Rectal smooth muscle tissue (tissue), 1 donor: ENCODE measurements at regions not wholly inside any gene's neighbourhood (a gene's known extent, or its start where the extent isn't known, plus 50 kb on each side); places are given as distances from the start of the nearest gene placed in this dataset.

Experiments used
- H3K27ac ChIP-seq: one replicate; pipeline ENCODE4 v1.7.0; 2013; ENCODE audit warnings: low read depth, low read length, inconsistent platforms
- H3K27me3 ChIP-seq: one replicate; pipeline ENCODE4 v1.7.0; 2013; ENCODE audit warnings: low read length; ENCODE audit not compliant: control insufficient read depth, insufficient read depth
- H3K36me3 ChIP-seq: one replicate; pipeline ENCODE4 v1.7.0; 2013; ENCODE audit warnings: low read length; ENCODE audit not compliant: control insufficient read depth, insufficient read depth
- H3K4me1 ChIP-seq: one replicate; pipeline ENCODE4 v1.7.0; 2013; ENCODE audit warnings: low read length; ENCODE audit not compliant: control insufficient read depth, insufficient read depth
- H3K4me3 ChIP-seq: one replicate; pipeline ENCODE4 v1.7.0; 2013; ENCODE audit warnings: low read length
- H3K9ac ChIP-seq: one replicate; pipeline ENCODE4 v1.7.0; 2013; ENCODE audit warnings: low read length

- Histone ChIP-seq H3K27ac (no peak overlapping the region), H3K27me3 (no peaks in the 10 kb centered on the region), H3K36me3 (no peaks in the 10 kb centered on the region), H3K4me1 (no peaks in the 10 kb centered on the region), H3K4me3 (no peak overlapping the region), H3K9ac (no peak overlapping the region)
Observed at GRCh38 chr2:13607139-13607538, 890.4 kb downstream of the TRIB2 start.

DNA sequence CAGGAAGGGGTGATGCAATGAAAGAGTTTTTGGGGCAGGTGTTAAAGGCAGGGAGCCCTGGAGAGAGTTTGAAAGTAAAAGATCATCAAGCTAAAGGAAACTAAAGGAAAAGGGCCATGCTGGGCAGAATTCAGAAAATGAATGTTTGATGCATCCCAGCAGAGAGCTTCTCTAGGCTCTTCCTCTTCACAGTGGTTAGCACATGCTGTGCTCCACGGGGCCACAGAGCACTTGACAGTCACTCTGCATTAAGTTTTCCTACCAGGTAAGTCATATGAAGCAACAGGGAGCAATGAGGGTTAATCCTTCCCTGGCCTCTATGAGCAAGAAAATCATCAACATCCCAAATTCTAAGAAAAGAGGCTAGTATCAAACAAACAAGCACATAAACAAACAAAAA lies 895.2 kb downstream of the TRIB2 start:
- Histone ChIP-seq H3K36me3 (no peaks in the 10 kb centered on the region), H3K4me3 (no peak overlapping the region), H3K27ac (no peak overlapping the region), H3K27me3 (no peaks in the 10 kb centered on the region), H3K9ac (no peak overlapping the region), H3K4me1 (no peaks in the 10 kb centered on the region)

DNA sequence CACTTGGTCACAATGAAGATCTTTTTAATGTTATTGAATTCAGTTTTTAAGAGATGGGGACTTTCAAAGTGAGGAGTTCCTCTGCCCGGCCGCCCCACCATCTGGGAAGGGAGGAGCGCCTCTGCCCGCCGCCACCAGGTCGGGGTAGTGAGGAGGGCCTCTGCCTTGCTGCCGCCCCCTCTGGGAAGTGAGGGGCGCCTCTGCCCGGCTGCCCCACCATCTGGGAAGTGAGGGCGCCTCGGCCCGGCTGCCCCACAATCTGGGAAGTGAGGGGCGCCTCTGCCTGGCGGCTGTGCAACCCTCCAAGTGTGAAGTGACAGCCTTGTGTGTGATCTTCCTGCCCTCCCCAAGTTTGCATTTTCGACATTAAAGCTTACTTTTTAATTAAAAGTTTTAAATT lies 899.3 kb downstream of the TRIB2 start:
- Histone ChIP-seq H3K9ac (no peak overlapping the region), H3K4me1 (no peaks in the 10 kb centered on the region), H3K27me3 (no peaks in the 10 kb centered on the region), H3K36me3 (no peaks in the 10 kb centered on the region), H3K27ac (no peak overlapping the region), H3K4me3 (no peak overlapping the region)

GRCh38 chr2:13616616-13617015 lies 899.9 kb downstream of the TRIB2 start:
- no peaks in the 10 kb centered on the region for H3K4me1 ChIP-seq
- no peak overlapping the region for H3K4me3 ChIP-seq
- H3K9ac ChIP-seq, result no peak overlapping the region
- no peak overlapping the region for H3K27ac ChIP-seq
- no peaks in the 10 kb centered on the region for H3K27me3 ChIP-seq
- no peaks in the 10 kb centered on the region for H3K36me3 ChIP-seq

- Histone ChIP-seq H3K27me3 (no peaks in the 10 kb centered on the region), H3K4me1 (no peaks in the 10 kb centered on the region), H3K27ac (no peak overlapping the region), H3K4me3 (no peak overlapping the region), H3K9ac (no peak overlapping the region), H3K36me3 (no peaks in the 10 kb centered on the region)
Observed at GRCh38 chr2:13628122-13628521, 911.4 kb downstream of the TRIB2 start.

DNA sequence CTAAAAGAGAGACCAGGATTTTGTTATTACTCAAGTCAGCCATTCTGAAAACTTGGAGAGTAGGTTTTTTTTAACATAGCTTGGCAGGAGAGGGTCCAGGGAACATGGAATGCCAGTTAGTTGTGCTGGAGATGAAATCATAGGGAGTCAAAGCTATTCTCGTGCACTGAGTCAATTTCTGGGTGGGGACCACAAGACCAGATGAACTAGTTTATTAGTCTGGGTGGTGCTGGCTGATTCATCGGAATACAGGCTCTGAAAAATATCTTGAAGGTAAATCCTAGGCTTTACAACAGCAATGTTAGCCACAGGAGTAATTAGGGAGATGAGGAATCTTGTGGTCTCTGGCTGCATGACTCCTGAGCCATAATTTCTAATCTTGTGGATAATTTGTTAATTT lies 921.4 kb downstream of the TRIB2 start:
- H3K4me3 ChIP-seq, result no peak overlapping the region
- H3K9ac ChIP-seq, result no peak overlapping the region
- no peaks in the 10 kb centered on the region for H3K27me3 ChIP-seq
- no peaks in the 10 kb centered on the region for H3K4me1 ChIP-seq
- no peak overlapping the region for H3K27ac ChIP-seq
- H3K36me3 ChIP-seq, result no peaks in the 10 kb centered on the region

DNA sequence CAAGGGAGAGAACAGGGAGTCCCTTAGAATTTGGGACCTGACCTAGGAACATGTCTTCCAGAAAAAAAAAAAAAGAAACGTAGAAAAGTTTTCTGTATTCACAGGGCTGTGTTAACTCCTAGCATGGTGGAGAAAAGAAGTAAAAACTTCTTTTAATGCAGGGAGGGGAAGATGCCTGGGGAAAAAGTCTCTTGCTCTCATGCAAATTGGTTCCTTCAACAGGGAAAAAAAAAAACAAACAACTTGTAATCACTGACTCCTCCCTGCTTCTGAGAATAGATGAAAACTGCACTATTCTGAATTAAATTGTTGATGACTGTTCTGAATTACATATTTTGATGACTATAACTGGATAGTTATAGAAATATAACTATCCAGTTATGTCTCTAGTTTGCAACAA lies 933.2 kb downstream of the TRIB2 start:
- H3K27ac ChIP-seq, result no peak overlapping the region
- no peaks in the 10 kb centered on the region for H3K4me1 ChIP-seq
- no peaks in the 10 kb centered on the region for H3K36me3 ChIP-seq
- H3K27me3 ChIP-seq, result no peaks in the 10 kb centered on the region
- no peak overlapping the region for H3K4me3 ChIP-seq
- H3K9ac ChIP-seq, result no peak overlapping the region

GRCh38 chr2:13650586-13651180 lies 933.9 kb downstream of the TRIB2 start:
- Histone ChIP-seq H3K27me3 (no peaks in the 10 kb centered on the region), H3K27ac (no peak overlapping the region), H3K4me1 (no peaks in the 10 kb centered on the region), H3K9ac (no peak overlapping the region), H3K4me3 (no peak overlapping the region), H3K36me3 (no peaks in the 10 kb centered on the region)

DNA sequence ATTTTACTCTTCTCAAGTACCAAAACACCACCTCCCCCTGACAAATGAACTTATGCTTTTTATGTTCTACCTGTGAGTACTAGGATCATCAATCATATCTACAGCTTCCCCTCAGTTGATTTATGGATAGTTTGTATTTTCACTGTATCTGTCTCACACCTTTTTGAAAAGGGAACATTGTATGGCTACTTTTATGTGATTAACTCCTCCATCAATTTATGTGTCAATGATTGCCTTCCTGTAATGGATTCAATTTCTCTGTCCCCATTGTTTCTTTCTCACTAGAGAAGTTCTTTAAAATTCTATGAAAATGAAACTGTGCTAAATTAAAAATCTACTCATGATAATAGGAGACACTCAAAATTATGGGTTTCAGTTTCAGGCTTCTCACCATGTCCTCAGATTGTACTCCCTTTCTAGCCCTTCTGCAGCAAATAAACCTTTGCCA lies 935.0 kb downstream of the TRIB2 start:
- Histone ChIP-seq H3K4me3 (no peak overlapping the region), H3K9ac (no peak overlapping the region)

GRCh38 chr2:13652531-13653313 lies 936.0 kb downstream of the TRIB2 start:
- no peaks in the 10 kb centered on the region for H3K27me3 ChIP-seq
- H3K9ac ChIP-seq, result no peak overlapping the region
- no peaks in the 10 kb centered on the region for H3K4me1 ChIP-seq
- H3K4me3 ChIP-seq, result no peak overlapping the region
- H3K36me3 ChIP-seq, result no peaks in the 10 kb centered on the region
- H3K27ac ChIP-seq, result no peak overlapping the region

More for the DNA sequence above, 935.0 kb downstream of the TRIB2 start:
- H3K4me1 ChIP-seq, result no peaks in the 10 kb centered on the region
- no peaks in the 10 kb centered on the region for H3K27me3 ChIP-seq
- no peaks in the 10 kb centered on the region for H3K36me3 ChIP-seq
- H3K27ac ChIP-seq, result no peak overlapping the region

GRCh38 chr2:13654416-13654815 lies 937.7 kb downstream of the TRIB2 start:
- H3K4me1 ChIP-seq, result no peaks in the 10 kb centered on the region
- no peaks in the 10 kb centered on the region for H3K27me3 ChIP-seq
- H3K9ac ChIP-seq, result no peak overlapping the region
- H3K27ac ChIP-seq, result no peak overlapping the region
- H3K36me3 ChIP-seq, result no peaks in the 10 kb centered on the region
- no peak overlapping the region for H3K4me3 ChIP-seq

DNA sequence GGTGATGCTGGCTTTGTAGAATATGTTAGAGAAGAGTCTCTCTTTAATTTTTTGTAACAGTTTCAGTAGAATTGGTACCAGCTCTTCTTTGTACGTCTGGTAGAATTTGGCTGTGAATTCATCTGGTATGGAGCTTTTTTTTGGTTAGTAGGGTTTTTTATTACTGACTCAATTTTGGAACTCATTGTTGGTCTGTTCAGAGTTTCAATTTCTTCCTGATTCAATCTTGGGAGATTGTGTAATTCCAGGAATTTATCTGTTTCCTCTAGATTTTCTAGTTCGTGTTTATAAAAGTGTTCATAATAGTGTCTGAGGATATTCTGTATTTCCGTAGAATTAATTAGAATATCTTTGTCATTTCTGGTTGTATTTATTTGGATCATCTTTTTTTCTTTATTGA lies 943.5 kb downstream of the TRIB2 start:
- no peak overlapping the region for H3K4me3 ChIP-seq
- H3K9ac ChIP-seq, result no peak overlapping the region
- H3K36me3 ChIP-seq, result no peaks in the 10 kb centered on the region
- no peaks in the 10 kb centered on the region for H3K27me3 ChIP-seq
- H3K4me1 ChIP-seq, result no peaks in the 10 kb centered on the region
- H3K27ac ChIP-seq, result no peak overlapping the region

GRCh38 chr2:13662055-13662454 lies 945.3 kb downstream of the TRIB2 start:
- no peak overlapping the region for H3K4me3 ChIP-seq
- no peak overlapping the region for H3K9ac ChIP-seq
- H3K4me1 ChIP-seq, result no peaks in the 10 kb centered on the region
- no peak overlapping the region for H3K27ac ChIP-seq
- no peaks in the 10 kb centered on the region for H3K27me3 ChIP-seq
- no peaks in the 10 kb centered on the region for H3K36me3 ChIP-seq
